GM12878 (cell line): ENCODE measurements at regions not wholly inside any gene's neighbourhood (a gene's known extent, or its start where the extent isn't known, plus 50 kb on each side); places are given as distances from the start of the nearest gene placed in this dataset.

ENCODE experiments used
- ATAC-seq: fragments of 200-7000 bp; cut with Tn5 transposase; 3 replicates; pipeline ENCODE4 v1.9.1; 2020; ENCODE audit warnings: mild to moderate bottlenecking, moderate library complexity
- BruUV-seq: library from RNA; stranded (reverse); fragments of 400-500 nt; replicated peaks from 2 replicates; lab custom pipeline; 2021; lab: Mats Ljungman, UMichigan
- CTCF ChIA-PET: fragments of 300-600 bp; sonication (Branson Sonifier 250); formaldehyde crosslinking; extraction: SDS; loops from one replicate; lab custom pipeline; 2021; ENCODE audit warnings: inconsistent platforms; lab: Yijun Ruan, JAX
- POLR2A ChIA-PET: fragments of 350-600 bp; formaldehyde crosslinking; extraction: SDS; loops from one replicate; lab custom pipeline; 2021; ENCODE audit warnings: inconsistent platforms; lab: Charles Lee
- RAD21 ChIA-PET: fragments of 300-600 bp; sonication (Branson Sonifier 250); formaldehyde crosslinking; loops from one replicate; lab custom pipeline; 2023; ENCODE audit warnings: antibody characterized with exemption; ENCODE audit not compliant: unreplicated experiment; lab: Charles Lee
- SMC1A ChIA-PET: fragments of 300-600 bp; sonication (Branson Sonifier 250); formaldehyde crosslinking; loops from one replicate; lab custom pipeline; 2023; ENCODE audit not compliant: unreplicated experiment, uncharacterized antibody; lab: Charles Lee
- DNase-seq: peaks from one replicate; pipeline ENCODE4 v3.0.0-alpha.2; 2011; ENCODE audit warnings: low read depth, low spot score
- FAIRE-seq: peaks from 3 replicates; lab custom pipeline; 2011; peaks lifted over from hg19 to GRCh38; lab: Jason Lieb, UNC
- H2AFZ ChIP-seq: 2 replicates; pipeline ENCODE4 v1.6.0; 2011; ENCODE audit warnings: low read depth, low read length, control low read depth; ENCODE audit not compliant: control insufficient read depth
- H3K27ac ChIP-seq: 2 replicates; pipeline ENCODE4 v1.5.1; 2011; ENCODE audit warnings: control low read depth; ENCODE audit not compliant: control insufficient read depth, insufficient read depth
- H3K27me3 ChIP-seq, 2 experiments: replicated peaks in 1 of 2; 2 replicates each; pipeline versions ENCODE4 v1.6.0 to v1.6.1; 2011; ENCODE audit warnings: low read length in 1 of 2; ENCODE audit not compliant: control insufficient read depth in 2 of 2, insufficient read depth in 2 of 2
- H3K36me3 ChIP-seq, 2 experiments: 2 replicates each; pipeline ENCODE4 v1.5.1; 2011; ENCODE audit warnings: low read length in 1 of 2; ENCODE audit not compliant: control insufficient read depth in 2 of 2, insufficient read depth in 2 of 2
- H3K4me1 ChIP-seq: 2 replicates; pipeline ENCODE4 v1.6.1; 2011; ENCODE audit warnings: mild to moderate bottlenecking, low read length, moderate library complexity, mixed read lengths; ENCODE audit not compliant: control insufficient read depth, insufficient read depth
- H3K4me2 ChIP-seq: 2 replicates; pipeline ENCODE4 v1.6.0; 2011; ENCODE audit warnings: control low read depth; ENCODE audit not compliant: control insufficient read depth, insufficient read depth
- H3K4me3 ChIP-seq: fragments of 200-600 bp; sonication (generic); 2 replicates; pipeline ENCODE4 v1.5.1; 2016
- H3K79me2 ChIP-seq: 2 replicates; pipeline ENCODE4 v1.6.0; 2011; ENCODE audit warnings: low read length; ENCODE audit not compliant: control insufficient read depth, insufficient read depth
- H3K9ac ChIP-seq: 2 replicates; pipeline ENCODE4 v1.8.0; 2011; ENCODE audit warnings: low read length, control low read depth, mixed read lengths; ENCODE audit not compliant: control insufficient read depth, insufficient read depth
- H3K9me3 ChIP-seq: replicated peaks from 3 replicates; pipeline ENCODE4 v1.5.1; 2011; ENCODE audit warnings: mild to moderate bottlenecking, low read length; ENCODE audit not compliant: control insufficient read depth, insufficient read depth
- H4K20me1 ChIP-seq: 2 replicates; pipeline ENCODE4 v1.6.0; 2011; ENCODE audit not compliant: control insufficient read depth, insufficient read depth
- ATF3 ChIP-seq: IDR thresholded peaks from 2 replicates; pipeline ENCODE4 v1.6.1; 2011; ENCODE audit warnings: low read depth, mild to moderate bottlenecking, low read length, moderate library complexity, borderline replicate concordance; ENCODE audit errors: extremely low read depth
- BACH1 ChIP-seq: fragments of 450-650 bp; IDR thresholded peaks from 2 replicates; pipeline ENCODE4 v1.6.1; 2017; ENCODE audit warnings: mild to moderate bottlenecking, borderline replicate concordance
- BMI1 ChIP-seq: fragments of 450-650 bp; IDR thresholded peaks from 2 replicates; pipeline ENCODE4 v1.6.1; 2016; ENCODE audit warnings: mild to moderate bottlenecking, moderate library complexity, borderline replicate concordance
- CBX3 ChIP-seq: fragments of 200-600 bp; sonication (generic); IDR thresholded peaks from 2 replicates; pipeline ENCODE4 v1.6.1; 2016; ENCODE audit warnings: low read depth, borderline replicate concordance
- CREB1 ChIP-seq: IDR thresholded peaks from 2 replicates; pipeline ENCODE4 v1.6.1; 2012; ENCODE audit warnings: low read depth, mild to moderate bottlenecking, inconsistent platforms
- CUX1 ChIP-seq: IDR thresholded peaks from 2 replicates; pipeline ENCODE4 v1.6.1; 2012; ENCODE audit warnings: improper control_type of control experiment, low read depth, low read length; ENCODE audit not compliant: insufficient replicate concordance
- JUNB ChIP-seq: IDR thresholded peaks from 2 replicates; pipeline ENCODE4 v1.6.1; 2016; ENCODE audit warnings: antibody characterized with exemption, mild to moderate bottlenecking
- POLR2AphosphoS5 ChIP-seq: IDR thresholded peaks from 2 replicates; pipeline ENCODE4 v1.6.1; 2011; ENCODE audit warnings: mild to moderate bottlenecking, low read length, inconsistent platforms
- RAD51 ChIP-seq: fragments of 450-650 bp; IDR thresholded peaks from 2 replicates; pipeline ENCODE4 v1.6.1; 2016; ENCODE audit warnings: moderate library complexity, mild to moderate bottlenecking, inconsistent platforms
- SP1 ChIP-seq: IDR thresholded peaks from one replicate; pipeline ENCODE4 v1.6.1; 2011; ENCODE audit warnings: low read depth, low read length
- ZNF207 ChIP-seq: fragments of 450-650 bp; IDR thresholded peaks from 2 replicates; pipeline ENCODE4 v1.6.1; 2014; ENCODE audit warnings: antibody characterized with exemption, mild to moderate bottlenecking, borderline replicate concordance
- WGBS: methylation state at CpG from one replicate; pipeline ENCODE4 v1.1.6; 2016; ENCODE audit warnings: low lambda C conversion rate; ENCODE audit not compliant: insufficient replicate concordance, insufficient coverage; ENCODE audit errors: missing lambda C conversion rate; 5-methylcytosine and 5-hydroxymethylcytosine counted together
- in situ Hi-C: fragments of 300-500 bp; cut with MboI; formaldehyde crosslinking; loops from 9 replicates; pipeline ENCODE4 v1.14.3; 2018; ENCODE audit warnings: mixed read lengths
- intact Hi-C: fragments of 100-400 bp; cut with micrococcal nuclease; formaldehyde crosslinking; loops from one replicate; pipeline ENCODE4 v1.14.2; 2022; ENCODE audit not compliant: unreplicated experiment
- TF ChIP-seq, protein P1 (sequence below): fragments of 450-650 bp; conservative IDR thresholded peaks from 2 replicates; pipeline ENCODE4 v1.6.1; 2017; ENCODE audit warnings: mild to moderate bottlenecking, moderate library complexity
- TF ChIP-seq, protein P2 (sequence below): fragments of 150-350 bp; IDR thresholded peaks from 2 replicates; pipeline ENCODE4 v1.6.1; 2014; ENCODE audit warnings: mild to moderate bottlenecking, low read depth, low read length

- FAIRE-seq (no peak), DNase-seq (no peak), ATAC-seq (no peak)
- RAD21 ChIA-PET = no interaction called here
- no peaks in the 10 kb centered on the region for H3K4me1 ChIP-seq
- CTCF ChIA-PET = no interaction called here
- POLR2A ChIA-PET = no interaction called here
- no peaks in the 10 kb centered on the region for H4K20me1 ChIP-seq
- H3K4me2 ChIP-seq = no peak overlapping the region
- H3K27ac ChIP-seq = no peak overlapping the region
- no peak overlapping the region for H3K4me3 ChIP-seq
- H3K9ac ChIP-seq = no peak overlapping the region
- H3K79me2 ChIP-seq = no peaks in the 10 kb centered on the region
- H3K27me3 ChIP-seq = no peaks in the 10 kb centered on the region
- H3K9me3 ChIP-seq = no peaks in the 10 kb centered on the region
- in situ Hi-C loops (no loop called here), intact Hi-C loops (no loop called here)
- WGBS = 28% methylated on average over 14 of the region's 14 CpGs
- no peak overlapping the region for H2AFZ ChIP-seq
- H3K36me3 ChIP-seq = no peaks in the 10 kb centered on the region
- no TSS peak for BruUV-seq
- SMC1A ChIA-PET = no interaction called here
- TF ChIP-seq CREB1 (no peak), ATF3 (no peak), JUNB (no peak), ZNF207 (no peak), SP1 (no peak), BMI1 (no peak), POLR2AphosphoS5 (no peak), CBX3 (no peak), BACH1 (no peak), RAD51 (no peak), CUX1 (no peak)
- TF ChIP-seq, protein P1, sequence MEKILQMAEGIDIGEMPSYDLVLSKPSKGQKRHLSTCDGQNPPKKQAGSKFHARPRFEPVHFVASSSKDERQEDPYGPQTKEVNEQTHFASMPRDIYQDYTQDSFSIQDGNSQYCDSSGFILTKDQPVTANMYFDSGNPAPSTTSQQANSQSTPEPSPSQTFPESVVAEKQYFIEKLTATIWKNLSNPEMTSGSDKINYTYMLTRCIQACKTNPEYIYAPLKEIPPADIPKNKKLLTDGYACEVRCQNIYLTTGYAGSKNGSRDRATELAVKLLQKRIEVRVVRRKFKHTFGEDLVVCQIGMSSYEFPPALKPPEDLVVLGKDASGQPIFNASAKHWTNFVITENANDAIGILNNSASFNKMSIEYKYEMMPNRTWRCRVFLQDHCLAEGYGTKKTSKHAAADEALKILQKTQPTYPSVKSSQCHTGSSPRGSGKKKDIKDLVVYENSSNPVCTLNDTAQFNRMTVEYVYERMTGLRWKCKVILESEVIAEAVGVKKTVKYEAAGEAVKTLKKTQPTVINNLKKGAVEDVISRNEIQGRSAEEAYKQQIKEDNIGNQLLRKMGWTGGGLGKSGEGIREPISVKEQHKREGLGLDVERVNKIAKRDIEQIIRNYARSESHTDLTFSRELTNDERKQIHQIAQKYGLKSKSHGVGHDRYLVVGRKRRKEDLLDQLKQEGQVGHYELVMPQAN = no peak
- TF ChIP-seq, protein P2, sequence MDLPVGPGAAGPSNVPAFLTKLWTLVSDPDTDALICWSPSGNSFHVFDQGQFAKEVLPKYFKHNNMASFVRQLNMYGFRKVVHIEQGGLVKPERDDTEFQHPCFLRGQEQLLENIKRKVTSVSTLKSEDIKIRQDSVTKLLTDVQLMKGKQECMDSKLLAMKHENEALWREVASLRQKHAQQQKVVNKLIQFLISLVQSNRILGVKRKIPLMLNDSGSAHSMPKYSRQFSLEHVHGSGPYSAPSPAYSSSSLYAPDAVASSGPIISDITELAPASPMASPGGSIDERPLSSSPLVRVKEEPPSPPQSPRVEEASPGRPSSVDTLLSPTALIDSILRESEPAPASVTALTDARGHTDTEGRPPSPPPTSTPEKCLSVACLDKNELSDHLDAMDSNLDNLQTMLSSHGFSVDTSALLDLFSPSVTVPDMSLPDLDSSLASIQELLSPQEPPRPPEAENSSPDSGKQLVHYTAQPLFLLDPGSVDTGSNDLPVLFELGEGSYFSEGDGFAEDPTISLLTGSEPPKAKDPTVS = no peak
These were observed 317.0 kb upstream of the IRX4 start for GRCh38 chr5:2199697-2200096.
